ENCODE measurements at regions not wholly inside any gene's neighbourhood (a gene's known extent, or its start where the extent isn't known, plus 50 kb on each side); places are given as distances from the start of the nearest gene placed in this dataset.

- TF ChIP-seq TSHZ2 (CRISPR knock-in tag; IDR thresholded peaks at IDR 0.05) = no peak
- no peak for TF ChIP-seq GLIS3 (CRISPR knock-in tag; IDR thresholded peaks at IDR 0.05)
- no peak for TF ChIP-seq PATZ1 (CRISPR knock-in tag; IDR thresholded peaks at IDR 0.05; ENCODE audit: borderline replicate concordance)
- TF ChIP-seq ISL1 (CRISPR knock-in tag; IDR thresholded peaks at IDR 0.05) = no peak
Measured at GRCh38 chrX:43581888-43582539, 74.1 kb upstream of the MAOA start (continued).

- ATAC-seq = no peak
- TF ChIP-seq BACH2 (CRISPR knock-in tag; IDR thresholded peaks at IDR 0.05; ENCODE audit: borderline replicate concordance) (no peak), ESRRG (CRISPR knock-in tag; IDR thresholded peaks at IDR 0.05) (no peak), CSDC2 (CRISPR knock-in tag; IDR thresholded peaks at IDR 0.05) (no peak), ARNTL (CRISPR knock-in tag; IDR thresholded peaks at IDR 0.05; ENCODE audit: borderline replicate concordance, low read depth) (no peak), SNAI2 (CRISPR knock-in tag; IDR thresholded peaks at IDR 0.05) (no peak), POU6F1 (CRISPR knock-in tag; IDR thresholded peaks at IDR 0.05; ENCODE audit: borderline replicate concordance, low read depth) (no peak), ZNF565 (CRISPR knock-in tag; conservative IDR thresholded peaks at IDR 0.05; ENCODE audit: low read depth) (no peak)
Measured at GRCh38 chrX:43582540-43582913, 73.6 kb upstream of the MAOA start.

- no peak for ATAC-seq
- TF ChIP-seq CSRNP3 (CRISPR knock-in tag; IDR thresholded peaks at IDR 0.05) (no peak), CSDC2 (CRISPR knock-in tag; IDR thresholded peaks at IDR 0.05) (no peak), ARNTL (CRISPR knock-in tag; IDR thresholded peaks at IDR 0.05; ENCODE audit: borderline replicate concordance, low read depth) (no peak), CREB5 (CRISPR knock-in tag; IDR thresholded peaks at IDR 0.05; ENCODE audit: low read depth) (no peak), ZNF565 (CRISPR knock-in tag; conservative IDR thresholded peaks at IDR 0.05; ENCODE audit: low read depth) (no peak), TSHZ2 (CRISPR knock-in tag; IDR thresholded peaks at IDR 0.05) (no peak)
Measured at GRCh38 chrX:43585922-43586321, 70.2 kb upstream of the MAOA start.

GRCh38 chrX:43586830-43587229 lies 69.3 kb upstream of the MAOA start:
- no peak for ATAC-seq
- no peak for TF ChIP-seq ZC3H10 (CRISPR knock-in tag; IDR thresholded peaks at IDR 0.05)
- no peak for TF ChIP-seq CSRNP3 (CRISPR knock-in tag; IDR thresholded peaks at IDR 0.05)
- TF ChIP-seq PATZ1 (CRISPR knock-in tag; IDR thresholded peaks at IDR 0.05; ENCODE audit: borderline replicate concordance) = no peak
- no peak for TF ChIP-seq POU6F1 (CRISPR knock-in tag; IDR thresholded peaks at IDR 0.05; ENCODE audit: borderline replicate concordance, low read depth)
- no peak for TF ChIP-seq BACH2 (CRISPR knock-in tag; IDR thresholded peaks at IDR 0.05; ENCODE audit: borderline replicate concordance)
